ENCODE measurements at regions not wholly inside any gene's neighbourhood (a gene's known extent, or its start where the extent isn't known, plus 50 kb on each side); places are given as distances from the start of the nearest gene placed in this dataset.

DNA sequence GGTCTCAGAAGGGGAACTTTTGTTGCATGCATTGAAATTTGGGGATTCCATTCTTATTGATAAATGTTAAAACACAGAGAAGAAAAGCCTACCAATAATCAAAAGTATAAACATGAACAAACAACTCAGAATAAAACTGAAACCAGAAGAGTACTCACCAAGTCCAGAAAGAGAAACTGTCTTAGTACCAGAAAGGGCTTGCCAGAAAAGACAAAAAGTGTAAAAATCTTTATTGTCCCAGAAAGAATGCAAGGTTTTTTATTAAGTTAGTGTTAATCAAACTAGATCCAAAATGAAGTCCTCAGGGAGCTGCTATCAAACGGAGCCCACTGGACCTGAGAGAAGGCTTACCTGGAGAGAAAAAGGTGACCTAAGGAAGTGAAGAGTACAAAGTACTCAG is 897.5 kb downstream of the PCDH7 start:
- H3K9me3 Mint-ChIP-seq = no peaks in the 10 kb centered on the region
- intact Hi-C loops (cut with micrococcal nuclease) = no loop called here
- H3K27me3 Mint-ChIP-seq = no peaks in the 10 kb centered on the region
- no peak overlapping the region for H3K27ac Mint-ChIP-seq
- no peak overlapping the region for H3K4me3 Mint-ChIP-seq
- no peaks in the 10 kb centered on the region for H3K4me1 Mint-ChIP-seq (ENCODE audit: low read depth)
- H3K36me3 Mint-ChIP-seq (ENCODE audit: low read depth) = no peaks in the 10 kb centered on the region

DNA sequence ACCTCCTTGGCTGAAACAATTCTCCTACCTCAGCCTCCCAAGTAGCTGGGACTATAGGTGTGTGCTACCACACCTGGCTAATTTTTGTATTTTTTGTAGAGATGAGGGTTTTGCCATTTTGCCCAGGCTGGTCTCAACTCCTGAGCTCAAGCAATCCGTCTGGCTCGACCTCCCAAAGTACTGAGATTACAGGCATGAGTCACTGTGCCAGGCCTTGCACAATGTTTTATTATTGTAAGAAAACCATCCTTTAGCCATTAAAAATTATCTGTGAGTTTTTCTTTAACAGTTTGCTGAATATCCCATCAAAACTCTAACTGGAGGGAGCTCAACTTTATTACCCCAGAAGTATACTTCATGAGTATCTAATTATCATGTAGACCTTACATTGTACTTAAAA is 900.3 kb downstream of the PCDH7 start:
- Mint-ChIP-seq H3K4me1 (ENCODE audit: low read depth) (no peaks in the 10 kb centered on the region), H3K36me3 (ENCODE audit: low read depth) (no peaks in the 10 kb centered on the region), H3K27ac (no peak overlapping the region), H3K4me3 (no peak overlapping the region), H3K27me3 (no peaks in the 10 kb centered on the region), H3K9me3 (no peaks in the 10 kb centered on the region)
- intact Hi-C loops (cut with micrococcal nuclease) = no loop called here

DNA sequence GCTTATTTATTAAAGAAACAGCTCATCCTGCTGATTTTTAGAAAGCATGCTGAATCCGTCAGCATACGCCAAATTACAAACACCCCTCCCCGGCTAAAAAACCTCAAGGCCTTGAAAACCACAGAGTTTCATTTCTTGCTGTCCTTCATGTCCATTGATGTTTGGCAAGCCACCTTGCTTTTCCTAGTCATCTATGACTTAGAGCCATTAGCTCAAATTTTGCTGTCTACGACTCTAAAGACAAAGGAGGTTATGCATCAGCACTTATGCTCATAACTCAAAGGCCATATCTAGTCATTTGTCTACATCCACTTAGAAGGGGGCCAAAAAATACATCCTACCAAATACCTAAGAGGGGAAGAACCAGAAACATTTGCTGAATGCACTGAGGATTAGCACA is 925.1 kb downstream of the PCDH7 start:
- intact Hi-C loops (cut with micrococcal nuclease) = no loop called here
- Mint-ChIP-seq H3K4me3 (no peak overlapping the region), H3K27ac (no peak overlapping the region), H3K27me3 (no peaks in the 10 kb centered on the region), H3K36me3 (ENCODE audit: low read depth) (no peaks in the 10 kb centered on the region), H3K9me3 (no peaks in the 10 kb centered on the region), H3K4me1 (ENCODE audit: low read depth) (no peaks in the 10 kb centered on the region)

DNA sequence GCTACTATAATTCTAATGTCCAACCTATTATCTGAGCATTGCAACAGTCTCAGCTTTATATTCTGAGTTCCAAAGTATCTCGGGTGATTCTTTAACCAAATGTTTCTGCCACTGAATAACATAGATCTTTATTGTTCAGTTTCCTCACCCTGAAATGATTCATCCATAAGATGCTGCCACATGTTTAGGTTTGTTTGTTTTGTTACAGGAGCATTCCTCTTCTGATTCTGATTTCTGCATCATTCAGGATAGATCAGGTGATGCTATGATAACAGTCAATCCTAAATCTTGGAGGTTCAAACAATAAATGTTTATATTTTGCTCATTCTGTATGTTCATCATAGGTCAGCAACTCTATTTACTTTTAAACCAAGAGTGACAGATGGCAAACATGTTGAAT is 927.6 kb downstream of the PCDH7 start:
- Mint-ChIP-seq H3K4me1 (ENCODE audit: low read depth) (no peaks in the 10 kb centered on the region), H3K36me3 (ENCODE audit: low read depth) (no peaks in the 10 kb centered on the region), H3K27ac (no peak overlapping the region), H3K27me3 (no peaks in the 10 kb centered on the region), H3K4me3 (no peak overlapping the region), H3K9me3 (no peaks in the 10 kb centered on the region)
- intact Hi-C loops (cut with micrococcal nuclease) = no loop called here

DNA sequence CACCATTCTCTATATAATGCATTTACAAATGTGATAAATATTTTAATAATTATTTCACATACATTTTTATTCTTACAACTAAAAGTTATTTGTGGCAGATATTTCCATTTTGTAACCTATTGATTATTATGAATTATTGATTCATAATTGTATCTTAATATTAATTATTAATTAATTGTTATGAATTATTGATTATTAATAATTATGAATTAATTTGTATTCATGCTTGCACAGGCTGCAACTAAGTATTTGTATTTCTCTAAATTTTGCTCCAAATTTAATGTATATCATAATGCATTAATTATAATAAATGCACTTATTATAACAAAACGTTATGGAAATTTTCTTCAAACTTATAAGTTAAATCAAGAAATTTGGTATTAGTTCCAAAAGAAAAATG is 929.7 kb downstream of the PCDH7 start:
- Mint-ChIP-seq H3K36me3 (ENCODE audit: low read depth) (no peaks in the 10 kb centered on the region), H3K27ac (no peak overlapping the region), H3K4me1 (ENCODE audit: low read depth) (no peaks in the 10 kb centered on the region), H3K27me3 (no peaks in the 10 kb centered on the region), H3K4me3 (no peak overlapping the region), H3K9me3 (no peaks in the 10 kb centered on the region)
- intact Hi-C loops (cut with micrococcal nuclease) = no loop called here

DNA sequence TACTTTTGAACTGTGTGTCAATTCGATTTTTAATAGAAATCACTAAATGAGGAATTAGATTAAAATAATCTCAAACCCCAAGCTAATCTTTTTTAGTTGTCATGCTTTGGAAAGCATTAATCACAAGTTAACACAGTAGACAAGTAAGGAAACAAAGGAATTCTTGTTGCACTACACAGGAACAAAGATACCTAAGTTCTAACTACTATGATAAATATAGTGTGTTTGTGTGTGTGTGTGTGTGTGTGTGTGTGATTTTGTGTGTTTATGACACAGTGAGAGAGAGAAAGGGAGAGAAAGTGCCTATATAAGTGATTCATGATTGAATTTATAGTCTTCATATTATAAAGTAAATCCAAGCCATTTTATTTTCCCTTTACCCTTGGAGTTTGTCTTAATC is 931.4 kb downstream of the PCDH7 start:
- Mint-ChIP-seq H3K9me3 (no peaks in the 10 kb centered on the region), H3K4me1 (ENCODE audit: low read depth) (no peaks in the 10 kb centered on the region), H3K27me3 (no peaks in the 10 kb centered on the region), H3K27ac (no peak overlapping the region), H3K36me3 (ENCODE audit: low read depth) (no peaks in the 10 kb centered on the region), H3K4me3 (no peak overlapping the region)
- intact Hi-C loops (cut with micrococcal nuclease) = no loop called here

DNA sequence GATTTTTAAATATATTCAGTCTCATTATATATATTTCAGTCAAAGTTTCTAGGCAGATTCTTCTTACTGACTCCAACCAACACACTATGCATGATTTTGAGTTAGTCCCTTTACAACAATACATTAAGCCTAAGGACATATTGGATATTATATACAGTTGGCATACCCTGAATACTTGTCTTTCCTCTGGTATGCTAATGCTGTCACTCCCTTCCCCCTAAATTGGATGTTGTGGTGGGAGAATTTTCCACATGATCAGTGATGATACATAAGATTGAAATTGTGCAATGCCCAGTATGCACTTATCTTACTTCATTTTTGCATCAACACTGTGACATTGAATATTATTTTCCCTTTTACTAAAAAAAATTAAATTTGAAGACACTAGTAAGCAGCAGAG is 935.2 kb downstream of the PCDH7 start:
- no peaks in the 10 kb centered on the region for H3K36me3 Mint-ChIP-seq (ENCODE audit: low read depth)
- H3K27me3 Mint-ChIP-seq = no peaks in the 10 kb centered on the region
- H3K4me3 Mint-ChIP-seq = no peak overlapping the region
- intact Hi-C loops (cut with micrococcal nuclease) = no loop called here
- H3K4me1 Mint-ChIP-seq (ENCODE audit: low read depth) = no peaks in the 10 kb centered on the region
- no peaks in the 10 kb centered on the region for H3K9me3 Mint-ChIP-seq
- H3K27ac Mint-ChIP-seq = no peak overlapping the region

DNA sequence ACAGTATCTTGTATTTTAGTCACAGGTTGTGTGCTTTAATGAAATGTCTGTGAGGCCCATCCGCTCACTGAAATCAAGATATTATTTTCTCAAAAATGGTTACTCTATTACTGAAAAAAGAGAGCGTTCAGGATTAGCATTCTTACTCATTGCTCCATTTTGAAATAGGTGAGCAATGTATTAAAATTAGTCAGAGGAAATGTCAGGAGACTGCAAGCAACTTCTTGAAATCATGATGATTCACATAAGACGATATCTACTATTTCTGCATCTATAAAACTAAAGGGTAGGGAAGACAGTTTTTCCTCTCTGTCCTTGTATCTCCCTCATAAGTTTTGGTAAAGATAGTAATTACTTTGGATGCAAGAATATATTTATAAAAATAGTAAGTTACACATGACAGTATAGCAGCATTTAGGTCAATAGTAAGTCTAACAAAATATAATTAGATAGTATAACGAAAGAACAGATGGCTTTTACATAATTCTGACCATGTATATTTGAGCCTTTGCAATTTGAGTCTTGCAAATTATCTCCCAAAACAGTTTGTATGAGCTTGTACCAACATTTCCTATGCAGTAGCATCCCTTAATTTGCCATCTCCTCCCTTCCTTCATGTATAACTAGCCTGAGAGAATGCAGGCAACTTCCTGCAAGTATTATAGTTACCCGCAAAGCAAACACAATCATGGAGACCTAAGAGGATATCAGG is 937.8 kb downstream of the PCDH7 start:
- H3K4me1 Mint-ChIP-seq (ENCODE audit: low read depth) = no peaks in the 10 kb centered on the region
- H3K36me3 Mint-ChIP-seq (ENCODE audit: low read depth) = no peaks in the 10 kb centered on the region
- H3K27me3 Mint-ChIP-seq = no peaks in the 10 kb centered on the region
- H3K4me3 Mint-ChIP-seq = no peak overlapping the region
- H3K9me3 Mint-ChIP-seq = no peaks in the 10 kb centered on the region
- H3K27ac Mint-ChIP-seq = no peak overlapping the region
- intact Hi-C loops (cut with micrococcal nuclease) = no loop called here

DNA sequence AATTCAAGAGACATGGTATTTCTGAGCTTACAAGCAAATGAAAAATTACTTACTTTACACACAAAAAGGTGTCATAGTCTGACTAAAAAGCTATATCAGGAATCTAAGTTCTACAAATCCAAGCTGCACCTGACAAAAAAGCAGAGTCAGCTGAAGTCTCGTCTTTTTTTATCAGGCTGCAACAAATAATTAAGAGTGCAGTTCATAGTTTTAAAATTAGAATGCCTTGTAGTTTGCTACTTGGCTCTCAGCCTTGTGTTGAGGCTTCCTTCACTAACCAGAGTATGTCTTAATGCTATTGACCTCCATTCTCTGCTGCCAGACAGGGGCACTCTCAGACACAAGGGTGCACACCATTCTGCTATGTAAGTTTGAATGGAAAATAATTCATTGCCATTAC is 940.7 kb downstream of the PCDH7 start:
- H3K27me3 Mint-ChIP-seq = no peaks in the 10 kb centered on the region
- intact Hi-C loops (cut with micrococcal nuclease) = no loop called here
- no peak overlapping the region for H3K4me3 Mint-ChIP-seq

DNA sequence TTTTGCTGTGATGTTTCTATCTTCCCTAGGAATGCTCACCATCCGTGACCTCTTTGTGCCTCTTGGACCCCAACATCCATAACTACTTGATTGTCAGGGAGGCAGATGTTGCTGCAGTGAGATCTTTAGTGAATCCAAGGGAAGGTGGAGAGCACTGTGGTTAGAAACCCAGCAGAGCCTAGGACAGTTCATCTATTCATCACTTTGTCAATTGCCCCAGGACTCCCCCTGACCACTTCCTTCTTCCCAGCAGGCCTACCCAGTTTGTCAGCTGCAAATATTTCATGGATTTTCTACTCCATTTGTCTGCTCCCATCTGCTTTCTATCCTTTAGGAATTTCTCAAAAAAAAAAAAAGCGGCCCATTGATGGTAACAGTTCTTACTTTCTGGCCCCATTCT is 942.8 kb downstream of the PCDH7 start:
- intact Hi-C loops (cut with micrococcal nuclease) = no loop called here
- Mint-ChIP-seq H3K36me3 (ENCODE audit: low read depth) (no peaks in the 10 kb centered on the region), H3K4me1 (ENCODE audit: low read depth) (no peaks in the 10 kb centered on the region), H3K4me3 (no peak overlapping the region), H3K27ac (no peak overlapping the region), H3K9me3 (no peaks in the 10 kb centered on the region), H3K27me3 (no peaks in the 10 kb centered on the region)

More for the DNA sequence above, 940.7 kb downstream of the PCDH7 start:
- no peaks in the 10 kb centered on the region for H3K9me3 Mint-ChIP-seq
- no peaks in the 10 kb centered on the region for H3K4me1 Mint-ChIP-seq (ENCODE audit: low read depth)
- no peak overlapping the region for H3K27ac Mint-ChIP-seq
- no peaks in the 10 kb centered on the region for H3K36me3 Mint-ChIP-seq (ENCODE audit: low read depth)

DNA sequence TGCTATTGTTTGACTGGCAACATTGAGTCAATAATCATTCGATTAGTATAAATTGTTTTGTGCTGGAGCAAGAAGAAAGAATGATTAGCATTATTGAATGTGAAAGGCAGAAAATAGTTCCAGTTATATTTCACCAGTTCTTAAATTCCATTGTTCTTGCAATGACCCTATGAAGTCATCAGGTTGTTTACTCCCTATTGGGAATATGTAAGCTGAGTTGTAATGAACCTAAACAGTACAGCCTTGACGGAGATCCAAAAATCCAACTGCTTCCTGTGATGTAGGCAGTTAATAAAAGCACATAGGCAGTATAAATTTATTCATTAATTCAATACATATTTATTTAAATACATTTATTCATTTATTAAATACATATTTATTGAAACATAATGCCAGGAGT is 947.5 kb downstream of the PCDH7 start:
- intact Hi-C loops (cut with micrococcal nuclease) = no loop called here
- Mint-ChIP-seq H3K4me1 (ENCODE audit: low read depth) (no peaks in the 10 kb centered on the region), H3K27me3 (no peaks in the 10 kb centered on the region), H3K36me3 (ENCODE audit: low read depth) (no peaks in the 10 kb centered on the region), H3K4me3 (no peak overlapping the region), H3K27ac (no peak overlapping the region), H3K9me3 (no peaks in the 10 kb centered on the region)

DNA sequence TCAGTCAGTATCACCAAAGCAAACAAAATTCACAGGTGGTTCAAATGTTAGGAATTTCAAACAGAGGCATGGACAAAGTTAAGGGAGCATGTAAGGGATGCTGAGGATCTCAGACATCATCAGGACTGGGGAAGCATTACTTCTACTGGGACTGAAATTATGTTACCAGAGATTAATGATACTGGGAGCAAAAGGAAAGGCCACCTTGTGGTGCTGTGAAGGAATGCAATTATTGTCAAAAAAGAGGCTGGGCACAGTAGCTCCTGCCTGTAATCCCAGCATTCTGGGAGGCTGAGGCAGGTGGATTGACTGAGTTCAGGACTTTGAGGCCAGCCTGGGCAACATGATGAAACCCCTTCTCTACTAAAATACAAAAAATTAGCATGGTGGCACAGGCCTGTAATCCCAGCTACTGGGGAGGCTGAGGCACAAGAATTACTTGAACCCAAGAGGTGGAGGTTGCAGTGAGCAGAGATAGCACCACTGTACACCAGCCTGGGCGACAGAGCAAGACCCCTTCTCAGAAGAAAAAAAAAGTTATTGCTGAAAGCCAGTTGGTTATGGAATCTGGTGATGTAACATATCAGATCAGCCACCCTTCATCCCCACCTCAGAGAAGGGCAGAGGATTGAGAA is 954.3 kb downstream of the PCDH7 start:
- H3K4me3 Mint-ChIP-seq = no peak overlapping the region
- intact Hi-C loops (cut with micrococcal nuclease) = loop anchor here (10.0 kb wide), 1 partner anchor 960 kb away; no protein-coding TSS in a partner anchor
- no peaks in the 10 kb centered on the region for H3K9me3 Mint-ChIP-seq
- H3K27me3 Mint-ChIP-seq = no peaks in the 10 kb centered on the region
- H3K27ac Mint-ChIP-seq = no peak overlapping the region
- H3K36me3 Mint-ChIP-seq (ENCODE audit: low read depth) = no peaks in the 10 kb centered on the region
- H3K4me1 Mint-ChIP-seq (ENCODE audit: low read depth) = no peaks in the 10 kb centered on the region

DNA sequence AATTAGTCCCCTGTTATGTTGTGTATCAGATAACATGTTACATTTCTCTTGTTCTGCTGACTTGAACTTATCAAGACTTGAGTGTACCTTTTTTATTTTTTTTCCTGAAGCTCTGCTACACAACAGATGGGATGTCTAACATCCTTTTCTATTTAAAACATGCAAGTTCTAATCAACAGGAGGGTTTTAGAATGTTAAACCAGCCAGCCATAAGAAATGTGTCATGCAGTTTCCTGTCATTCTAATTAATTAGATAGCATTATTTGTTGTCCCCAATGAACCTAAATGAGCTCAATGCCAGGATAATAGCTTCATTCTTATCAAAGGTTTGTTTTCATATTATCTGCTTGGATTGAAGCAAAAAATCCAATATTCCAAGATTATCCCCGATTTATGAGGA is 958.2 kb downstream of the PCDH7 start:
- intact Hi-C loops (cut with micrococcal nuclease) = loop anchor here (10.0 kb wide), 1 partner anchor 964 kb away; no protein-coding TSS in a partner anchor
- Mint-ChIP-seq H3K27ac (no peak overlapping the region), H3K4me3 (no peak overlapping the region), H3K36me3 (ENCODE audit: low read depth) (no peaks in the 10 kb centered on the region), H3K27me3 (no peaks in the 10 kb centered on the region), H3K4me1 (ENCODE audit: low read depth) (no peaks in the 10 kb centered on the region), H3K9me3 (no peaks in the 10 kb centered on the region)

DNA sequence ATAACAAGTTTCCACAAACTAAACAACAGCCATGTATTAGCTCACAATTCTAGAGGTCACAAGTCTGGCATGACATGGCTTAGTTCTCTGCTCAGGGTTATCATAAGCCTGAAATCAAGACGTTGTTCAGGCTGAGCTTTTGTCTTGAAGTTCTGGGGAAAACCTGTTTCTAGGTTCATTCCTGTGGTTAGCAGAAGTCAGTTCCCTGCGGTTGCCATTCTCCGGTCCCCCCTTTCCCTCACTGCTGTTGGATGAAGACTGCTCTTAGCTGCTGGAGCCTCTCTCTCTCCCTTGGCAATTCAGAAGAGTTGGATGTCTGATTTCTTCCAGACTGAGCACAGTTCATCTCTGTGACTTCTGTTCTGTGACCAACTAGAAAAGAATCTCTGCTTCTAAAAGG is 962.6 kb downstream of the PCDH7 start:
- intact Hi-C loops (cut with micrococcal nuclease) = no loop called here

More for the DNA sequence above, 962.6 kb downstream of the PCDH7 start:
- Mint-ChIP-seq H3K36me3 (ENCODE audit: low read depth) (no peaks in the 10 kb centered on the region), H3K27me3 (no peaks in the 10 kb centered on the region), H3K9me3 (no peaks in the 10 kb centered on the region), H3K27ac (no peak overlapping the region), H3K4me1 (ENCODE audit: low read depth) (no peaks in the 10 kb centered on the region), H3K4me3 (no peak overlapping the region)
